ENCODE measurements at regions not wholly inside any gene's neighbourhood (a gene's known extent, or its start where the extent isn't known, plus 50 kb on each side); places are given as distances from the start of the nearest gene placed in this dataset.

DNA sequence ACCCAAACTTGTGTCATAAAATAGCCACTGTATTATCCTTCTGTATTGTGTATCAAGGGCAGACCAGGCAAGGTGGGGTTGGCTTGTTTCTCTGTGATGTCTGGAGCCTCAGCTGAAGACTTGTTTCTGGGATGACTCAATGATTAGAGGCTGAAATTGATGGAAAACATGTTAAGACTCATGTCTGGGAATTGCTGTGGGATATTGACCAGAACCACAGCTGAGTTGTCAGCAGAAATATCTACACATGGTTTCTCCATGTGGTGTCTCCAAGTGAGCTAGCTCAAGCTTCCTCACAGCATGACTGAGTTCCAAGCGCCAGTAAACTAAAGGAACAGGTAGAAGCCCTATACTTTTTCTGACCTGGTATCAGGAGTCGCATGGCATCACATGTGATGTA, 128.5 kb upstream of the SYNDIG1 start:
- TF ChIP-seq, protein P1, sequence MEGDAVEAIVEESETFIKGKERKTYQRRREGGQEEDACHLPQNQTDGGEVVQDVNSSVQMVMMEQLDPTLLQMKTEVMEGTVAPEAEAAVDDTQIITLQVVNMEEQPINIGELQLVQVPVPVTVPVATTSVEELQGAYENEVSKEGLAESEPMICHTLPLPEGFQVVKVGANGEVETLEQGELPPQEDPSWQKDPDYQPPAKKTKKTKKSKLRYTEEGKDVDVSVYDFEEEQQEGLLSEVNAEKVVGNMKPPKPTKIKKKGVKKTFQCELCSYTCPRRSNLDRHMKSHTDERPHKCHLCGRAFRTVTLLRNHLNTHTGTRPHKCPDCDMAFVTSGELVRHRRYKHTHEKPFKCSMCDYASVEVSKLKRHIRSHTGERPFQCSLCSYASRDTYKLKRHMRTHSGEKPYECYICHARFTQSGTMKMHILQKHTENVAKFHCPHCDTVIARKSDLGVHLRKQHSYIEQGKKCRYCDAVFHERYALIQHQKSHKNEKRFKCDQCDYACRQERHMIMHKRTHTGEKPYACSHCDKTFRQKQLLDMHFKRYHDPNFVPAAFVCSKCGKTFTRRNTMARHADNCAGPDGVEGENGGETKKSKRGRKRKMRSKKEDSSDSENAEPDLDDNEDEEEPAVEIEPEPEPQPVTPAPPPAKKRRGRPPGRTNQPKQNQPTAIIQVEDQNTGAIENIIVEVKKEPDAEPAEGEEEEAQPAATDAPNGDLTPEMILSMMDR (IDR thresholded peaks at IDR 0.05): no peak
- no peak for TF ChIP-seq EP300 (IDR thresholded peaks at IDR 0.05)

All from gastroesophageal sphincter (tissue), 3 donors.